Neuronal stem cell (in vitro differentiated cells): ENCODE measurements at regions not wholly inside any gene's neighbourhood (a gene's known extent, or its start where the extent isn't known, plus 50 kb on each side); places are given as distances from the start of the nearest gene placed in this dataset.

Experiments
- DNase-seq: peaks from one replicate; pipeline ENCODE4 v3.0.0-alpha.2; 2013; ENCODE audit warnings: low spot score
- H2AFZ ChIP-seq: one replicate; pipeline ENCODE4 v1.6.1; 2013; ENCODE audit warnings: mild to moderate bottlenecking, low read length, inconsistent platforms
- H2AK5ac ChIP-seq: 2 replicates; pipeline ENCODE4 v1.6.1; 2013; ENCODE audit warnings: low read depth, mild to moderate bottlenecking, inconsistent platforms, low read length, moderate library complexity, mixed read lengths
- H2BK120ac ChIP-seq: 2 replicates; pipeline ENCODE4 v1.6.1; 2013; ENCODE audit warnings: low read depth, mild to moderate bottlenecking, inconsistent platforms, low read length, moderate library complexity, mixed read lengths
- H2BK12ac ChIP-seq: one replicate; pipeline ENCODE4 v1.6.1; 2013; ENCODE audit warnings: low read length, inconsistent platforms
- H2BK15ac ChIP-seq: 2 replicates; pipeline ENCODE4 v1.6.1; 2013; ENCODE audit warnings: mild to moderate bottlenecking, low read length, inconsistent platforms, mixed read lengths
- H2BK5ac ChIP-seq: one replicate; pipeline ENCODE4 v1.6.1; 2013; ENCODE audit warnings: inconsistent platforms, mild to moderate bottlenecking, low read length, moderate library complexity
- H3K14ac ChIP-seq: one replicate; pipeline ENCODE4 v1.6.1; 2013; ENCODE audit warnings: low read length, inconsistent platforms
- H3K18ac ChIP-seq: 2 replicates; pipeline ENCODE4 v1.6.1; 2013; ENCODE audit warnings: low read length, inconsistent platforms
- H3K23ac ChIP-seq: 2 replicates; pipeline ENCODE4 v1.6.1; 2013; ENCODE audit warnings: low read depth, mild to moderate bottlenecking, mixed read lengths, low read length, inconsistent platforms; ENCODE audit not compliant: poor library complexity
- H3K27ac ChIP-seq: replicated peaks from 3 replicates; pipeline ENCODE4 v1.5.1; 2013; ENCODE audit warnings: low read length, inconsistent platforms
- H3K27me3 ChIP-seq, 3 experiments: 2 replicates each; pipeline ENCODE4 v1.6.1; 2013; ENCODE audit warnings: low read length in 3 of 3, mild to moderate bottlenecking in 2 of 3, inconsistent platforms in 1 of 3, low read depth in 1 of 3, mixed read lengths in 1 of 3, moderate library complexity in 1 of 3; ENCODE audit not compliant: control insufficient read depth in 3 of 3, insufficient read depth in 3 of 3
- H3K36me3 ChIP-seq, 2 donors: replicated peaks in 1 of 2; 2 replicates each; pipeline ENCODE4 v1.6.1; 2013; ENCODE audit warnings: low read length in 2 of 2; ENCODE audit not compliant: control insufficient read depth in 2 of 2, insufficient read depth in 2 of 2
- H3K4ac ChIP-seq: 2 replicates; pipeline ENCODE4 v1.6.1; 2013; ENCODE audit warnings: inconsistent platforms, mild to moderate bottlenecking, low read length, moderate library complexity
- H3K4me1 ChIP-seq, 2 donors: 1 replicate in 1 of 2; 2 replicates in 1 of 2; pipeline ENCODE4 v1.6.1; 2013; ENCODE audit warnings: low read length in 2 of 2, low read depth in 1 of 2; ENCODE audit not compliant: control insufficient read depth in 2 of 2, insufficient read depth in 1 of 2
- H3K4me2 ChIP-seq: one replicate; pipeline ENCODE4 v1.6.1; 2013; ENCODE audit warnings: mild to moderate bottlenecking, low read length, inconsistent platforms; ENCODE audit not compliant: insufficient read depth, poor library complexity, severe bottlenecking
- H3K4me3 ChIP-seq, 2 donors: 2 replicates each; pipeline ENCODE4 v1.5.1; 2013; ENCODE audit warnings: low read length in 2 of 2, mild to moderate bottlenecking in 2 of 2, inconsistent platforms in 1 of 2, moderate library complexity in 1 of 2
- H3K79me1 ChIP-seq: one replicate; pipeline ENCODE4 v1.6.1; 2013; ENCODE audit warnings: low read depth, mild to moderate bottlenecking, inconsistent platforms, low read length, moderate library complexity
- H3K9ac ChIP-seq: one replicate; pipeline ENCODE4 v1.6.1; 2013; ENCODE audit warnings: mild to moderate bottlenecking, low read depth, low read length, inconsistent platforms; ENCODE audit not compliant: poor library complexity
- H3K9me3 ChIP-seq, 2 donors: replicated peaks in 1 of 2; 2 replicates each; pipeline versions ENCODE3 to v1.6.1; 2013; ENCODE audit warnings: low read length in 2 of 2, mild to moderate bottlenecking in 2 of 2, inconsistent platforms in 1 of 2, low read depth in 1 of 2, mixed read lengths in 1 of 2, moderate library complexity in 1 of 2; ENCODE audit not compliant: control insufficient read depth in 2 of 2, insufficient read depth in 1 of 2
- H4K8ac ChIP-seq: one replicate; pipeline ENCODE4 v1.6.1; 2013; ENCODE audit warnings: low read depth, mild to moderate bottlenecking, inconsistent platforms, low read length, moderate library complexity
- H4K91ac ChIP-seq: one replicate; pipeline ENCODE4 v1.6.1; 2013; ENCODE audit warnings: low read length, low read depth, mild to moderate bottlenecking, inconsistent platforms; ENCODE audit not compliant: poor library complexity
- WGBS, 2 donors: extraction: QIAGEN DNeasy Blood & Tissue Kit; methylation state at CpG; one replicate each; pipeline ENCODE4 v1.1.7; 2013; ENCODE audit warnings: missing lambda C conversion rate in 2 of 2, mixed read lengths in 1 of 2; ENCODE audit not compliant: insufficient read length in 2 of 2, insufficient replicate concordance in 1 of 2; ENCODE audit errors: extremely low coverage in 2 of 2; 5-methylcytosine and 5-hydroxymethylcytosine counted together

GRCh38 chr15:37252530-37252929, 152.2 kb upstream of the MEIS2 start:
- no peak overlapping the region for H3K4ac ChIP-seq
- WGBS, 2 donors = no CpG with 5 or more reads among the region's 3 CpGs
- no peaks in the 10 kb centered on the region for H3K27me3 ChIP-seq
- H3K4me3 ChIP-seq = no peak overlapping the region
- H2BK12ac ChIP-seq = no peak overlapping the region
- no peak overlapping the region for H3K9ac ChIP-seq
- no peaks in the 10 kb centered on the region for H3K4me1 ChIP-seq
- no peak overlapping the region for H2BK120ac ChIP-seq
- H3K23ac ChIP-seq = no peak overlapping the region
- H2BK5ac ChIP-seq = no peak overlapping the region
- H3K27ac ChIP-seq = no peak overlapping the region
- no peak overlapping the region for H2BK15ac ChIP-seq
- no peak for DNase-seq
- H4K8ac ChIP-seq = no peak overlapping the region
- no peak overlapping the region for H3K18ac ChIP-seq
- H3K4me2 ChIP-seq = no peak overlapping the region
- no peaks in the 10 kb centered on the region for H3K9me3 ChIP-seq
- H3K14ac ChIP-seq = no peak overlapping the region
- no peak overlapping the region for H2AK5ac ChIP-seq
- H2AFZ ChIP-seq = no peak overlapping the region
- H3K79me1 ChIP-seq = no peaks in the 10 kb centered on the region
- no peaks in the 10 kb centered on the region for H3K36me3 ChIP-seq
- H4K91ac ChIP-seq = no peak overlapping the region

- no peak overlapping the region for H2BK120ac ChIP-seq
- WGBS, 2 donors = no CpG with 5 or more reads among the region's 7 CpGs
Observed at GRCh38 chr15:37253877-37254276, 153.5 kb upstream of the MEIS2 start.

GRCh38 chr15:37260255-37260654, 159.9 kb upstream of the MEIS2 start:
- H3K23ac ChIP-seq = no peak overlapping the region

More at GRCh38 chr15:37253877-37254276, 153.5 kb upstream of the MEIS2 start:
- Histone ChIP-seq H3K9me3 (no peaks in the 10 kb centered on the region), H3K27me3 (no peaks in the 10 kb centered on the region), H3K4me2 (no peak overlapping the region), H2AK5ac (no peak overlapping the region), H3K23ac (no peak overlapping the region), H3K27ac (no peak overlapping the region), H3K9ac (no peak overlapping the region), H2BK15ac (no peak overlapping the region), H2AFZ (no peak overlapping the region), H3K4me1 (no peaks in the 10 kb centered on the region), H2BK12ac (no peak overlapping the region), H2BK5ac (no peak overlapping the region), H3K4me3 (no peak overlapping the region), H3K14ac (no peak overlapping the region), H3K18ac (no peak overlapping the region), H3K36me3 (no peaks in the 10 kb centered on the region), H4K8ac (no peak overlapping the region), H3K79me1 (no peaks in the 10 kb centered on the region), H3K4ac (no peak overlapping the region), H4K91ac (no peak overlapping the region)
- DNase-seq = no peak

GRCh38 chr15:37261685-37262084, 161.3 kb upstream of the MEIS2 start:
- H3K23ac ChIP-seq = no peak overlapping the region
- no peak overlapping the region for H2BK120ac ChIP-seq
- no peak overlapping the region for H2BK5ac ChIP-seq
- no peaks in the 10 kb centered on the region for H3K79me1 ChIP-seq
- H2AFZ ChIP-seq = no peak overlapping the region
- no peak overlapping the region for H3K4ac ChIP-seq
- no peak overlapping the region for H3K9ac ChIP-seq
- no peaks in the 10 kb centered on the region for H3K36me3 ChIP-seq
- H4K91ac ChIP-seq = no peak overlapping the region
- no peak overlapping the region for H2BK15ac ChIP-seq
- H2BK12ac ChIP-seq = no peak overlapping the region
- no peak overlapping the region for H3K18ac ChIP-seq
- no peak overlapping the region for H3K4me2 ChIP-seq
- no peak overlapping the region for H2AK5ac ChIP-seq
- H4K8ac ChIP-seq = no peak overlapping the region
- H3K4me3 ChIP-seq = no peak overlapping the region
- H3K9me3 ChIP-seq = no peaks in the 10 kb centered on the region
- H3K27me3 ChIP-seq = no peaks in the 10 kb centered on the region
- no peaks in the 10 kb centered on the region for H3K4me1 ChIP-seq
- no peak overlapping the region for H3K14ac ChIP-seq
- DNase-seq = no peak
- H3K27ac ChIP-seq = no peak overlapping the region
- WGBS, 2 donors = no CpG with 5 or more reads among the region's 4 CpGs

More at GRCh38 chr15:37260255-37260654, 159.9 kb upstream of the MEIS2 start:
- no peak overlapping the region for H2BK15ac ChIP-seq
- H3K27me3 ChIP-seq = no peaks in the 10 kb centered on the region
- H3K9me3 ChIP-seq = no peaks in the 10 kb centered on the region
- H2AK5ac ChIP-seq = no peak overlapping the region
- H3K14ac ChIP-seq = no peak overlapping the region
- no peak overlapping the region for H3K4ac ChIP-seq
- no peak overlapping the region for H3K4me2 ChIP-seq
- H3K9ac ChIP-seq = no peak overlapping the region
- H3K4me1 ChIP-seq = no peaks in the 10 kb centered on the region
- H2AFZ ChIP-seq = no peak overlapping the region
- H4K8ac ChIP-seq = no peak overlapping the region
- H3K4me3 ChIP-seq = no peak overlapping the region
- H2BK5ac ChIP-seq = no peak overlapping the region
- H4K91ac ChIP-seq = no peak overlapping the region
- no peak overlapping the region for H3K18ac ChIP-seq
- no peak for DNase-seq
- no peak overlapping the region for H2BK12ac ChIP-seq
- H2BK120ac ChIP-seq = no peak overlapping the region
- no peaks in the 10 kb centered on the region for H3K79me1 ChIP-seq
- no peak overlapping the region for H3K27ac ChIP-seq
- no peaks in the 10 kb centered on the region for H3K36me3 ChIP-seq
